Prostate gland (tissue), 2 donors: ENCODE measurements at regions not wholly inside any gene's neighbourhood (a gene's known extent, or its start where the extent isn't known, plus 50 kb on each side); places are given as distances from the start of the nearest gene placed in this dataset.

Experiments used
- POLR2A ChIP-seq: fragments of 450-650 bp; IDR thresholded peaks from one replicate; pipeline ENCODE4 v1.6.1; 2016; ENCODE audit warnings: antibody characterized with exemption, mild to moderate bottlenecking
- POLR2AphosphoS5 ChIP-seq: sonication (generic); formaldehyde crosslinking; IDR thresholded peaks from one replicate; pipeline ENCODE4 v1.6.1; 2017; ENCODE audit warnings: antibody characterized with exemption
- TF ChIP-seq, protein P1 (sequence below), 4 experiments: fragments of 200-600 bp in 2 of 4; fragments of 450-650 bp in 2 of 4; sonication (generic) in 2 of 4; IDR thresholded peaks; 1 replicate in 3 of 4; 2 replicates in 1 of 4; pipeline ENCODE4 v1.5.1; 2016 to 2019; ENCODE audit warnings: antibody characterized with exemption in 4 of 4, mild to moderate bottlenecking in 2 of 4, moderate library complexity in 2 of 4

DNA sequence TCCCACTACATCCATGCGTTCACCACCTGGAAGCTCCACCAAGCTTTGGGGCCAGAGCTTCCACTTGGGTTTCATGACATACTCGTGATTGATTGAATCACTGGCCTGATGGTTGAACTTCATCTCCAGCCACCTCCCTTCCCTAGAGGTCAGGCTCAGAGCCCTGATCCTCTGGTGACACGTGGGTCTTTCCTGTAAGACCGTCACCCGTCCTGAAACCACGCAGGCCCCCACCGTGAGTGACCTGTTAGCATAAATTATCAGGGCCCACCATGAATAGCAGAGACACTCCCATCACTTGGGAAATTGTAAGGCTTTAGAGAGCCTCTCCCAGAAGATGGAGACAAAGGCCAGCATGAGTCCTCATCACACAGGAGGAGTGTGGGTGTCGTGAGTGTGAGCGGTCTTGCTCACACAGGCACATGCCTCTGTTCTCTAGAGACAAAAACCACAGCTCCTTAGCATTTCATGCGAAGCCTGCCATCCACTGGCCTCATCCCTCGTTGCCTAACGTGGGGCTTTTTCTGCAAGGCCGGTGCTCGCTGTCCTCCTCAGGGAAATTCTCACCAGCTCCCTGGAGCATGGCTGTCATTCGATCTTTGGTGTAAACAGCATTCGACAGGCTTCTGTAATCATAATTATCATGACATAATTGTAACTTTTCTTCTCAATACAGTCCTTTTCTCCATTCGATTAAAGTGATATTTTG lies 65.1 kb upstream of the DUSP22 start:
- TF ChIP-seq, protein P1, sequence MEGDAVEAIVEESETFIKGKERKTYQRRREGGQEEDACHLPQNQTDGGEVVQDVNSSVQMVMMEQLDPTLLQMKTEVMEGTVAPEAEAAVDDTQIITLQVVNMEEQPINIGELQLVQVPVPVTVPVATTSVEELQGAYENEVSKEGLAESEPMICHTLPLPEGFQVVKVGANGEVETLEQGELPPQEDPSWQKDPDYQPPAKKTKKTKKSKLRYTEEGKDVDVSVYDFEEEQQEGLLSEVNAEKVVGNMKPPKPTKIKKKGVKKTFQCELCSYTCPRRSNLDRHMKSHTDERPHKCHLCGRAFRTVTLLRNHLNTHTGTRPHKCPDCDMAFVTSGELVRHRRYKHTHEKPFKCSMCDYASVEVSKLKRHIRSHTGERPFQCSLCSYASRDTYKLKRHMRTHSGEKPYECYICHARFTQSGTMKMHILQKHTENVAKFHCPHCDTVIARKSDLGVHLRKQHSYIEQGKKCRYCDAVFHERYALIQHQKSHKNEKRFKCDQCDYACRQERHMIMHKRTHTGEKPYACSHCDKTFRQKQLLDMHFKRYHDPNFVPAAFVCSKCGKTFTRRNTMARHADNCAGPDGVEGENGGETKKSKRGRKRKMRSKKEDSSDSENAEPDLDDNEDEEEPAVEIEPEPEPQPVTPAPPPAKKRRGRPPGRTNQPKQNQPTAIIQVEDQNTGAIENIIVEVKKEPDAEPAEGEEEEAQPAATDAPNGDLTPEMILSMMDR (IDR thresholded peaks at IDR 0.05): no peak
- no peak for TF ChIP-seq POLR2AphosphoS5
- TF ChIP-seq POLR2A: no peak
